SW 1271 (cell line): ENCODE measurements at regions not wholly inside any gene's neighbourhood (a gene's known extent, or its start where the extent isn't known, plus 50 kb on each side); places are given as distances from the start of the nearest gene placed in this dataset.

ENCODE experiments used
- DNase-seq, 2 experiments: peaks; one replicate each; lab custom pipeline; 2025; lab: John Stamatoyannopoulos, UW

DNA sequence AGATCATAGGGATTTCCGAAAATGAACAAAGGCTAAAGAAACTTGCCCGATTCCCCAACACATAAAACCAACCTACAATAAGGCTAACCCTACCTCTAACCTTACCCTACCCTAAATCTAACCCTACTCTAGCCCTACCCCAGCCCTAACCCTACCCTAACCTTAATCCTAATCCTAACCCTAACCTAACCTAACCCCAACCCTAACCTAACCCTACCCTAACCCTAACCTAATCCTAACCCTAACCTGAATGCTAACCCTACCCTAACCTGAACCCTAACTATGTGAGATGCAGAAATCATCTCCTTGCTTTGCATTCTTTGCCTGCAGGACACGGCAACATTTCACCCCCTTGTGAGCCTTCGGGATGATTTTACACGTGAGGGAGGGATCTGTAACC lies 67.6 kb upstream of the SOX1 start:
- DNase-seq: no peak

DNA sequence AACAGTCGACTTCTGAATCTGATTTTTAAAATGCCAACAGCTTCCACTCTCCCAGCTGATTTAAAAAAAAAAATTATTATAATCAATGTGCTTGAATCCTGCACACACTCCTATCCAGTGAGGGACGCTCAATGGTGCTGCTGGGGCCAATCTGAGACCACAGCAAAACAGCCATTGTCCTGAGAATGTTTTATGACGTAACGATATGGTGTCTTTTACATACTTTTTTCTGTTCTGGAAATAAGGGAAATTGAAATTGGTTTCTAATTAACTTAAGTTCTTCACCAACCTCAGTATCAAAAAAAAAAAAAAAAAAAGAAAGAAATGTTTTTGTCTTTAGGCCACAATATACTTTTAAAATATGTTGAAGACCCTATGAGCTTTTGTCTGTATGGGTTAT lies 66.1 kb upstream of the SOX1 start:
- DNase-seq: no peak

DNA sequence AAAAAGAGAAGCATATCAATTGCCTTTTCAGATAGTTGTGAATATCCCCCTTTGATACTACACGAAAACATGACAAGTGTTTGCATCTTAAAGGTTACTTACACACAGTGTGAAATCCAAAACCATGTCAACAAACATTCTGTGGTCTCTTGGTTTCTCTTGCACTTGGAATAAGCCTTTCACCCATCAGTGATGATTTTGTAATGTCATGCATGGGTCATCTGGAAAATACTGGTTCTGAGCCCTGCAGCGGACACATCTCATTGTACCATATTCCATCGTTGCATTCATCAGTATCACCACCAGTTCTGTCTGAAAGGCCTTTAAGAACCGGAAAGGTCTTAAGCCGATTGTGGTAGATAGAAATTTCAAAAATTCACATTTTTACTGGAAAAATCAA lies 65.4 kb upstream of the SOX1 start:
- DNase-seq: no peak

DNA sequence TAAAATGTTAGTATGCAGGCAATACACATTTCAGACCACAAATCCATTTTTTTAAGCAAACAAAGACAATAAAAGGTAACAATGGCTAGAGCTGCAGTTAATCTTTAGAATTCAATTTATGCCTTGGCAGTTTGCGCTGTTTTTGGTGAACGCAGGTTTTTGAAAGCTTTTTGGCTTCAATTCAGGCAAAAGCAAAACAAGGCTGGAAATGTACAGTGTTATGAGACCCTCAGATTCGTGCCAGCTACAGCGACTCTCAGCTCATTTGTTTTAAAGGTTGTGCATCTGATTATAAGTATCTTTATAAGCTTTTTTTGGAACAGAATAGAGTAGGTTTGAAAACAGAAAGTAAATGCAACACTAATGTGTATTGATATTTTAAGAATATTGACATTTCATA lies 63.6 kb upstream of the SOX1 start:
- DNase-seq: no peak

DNA sequence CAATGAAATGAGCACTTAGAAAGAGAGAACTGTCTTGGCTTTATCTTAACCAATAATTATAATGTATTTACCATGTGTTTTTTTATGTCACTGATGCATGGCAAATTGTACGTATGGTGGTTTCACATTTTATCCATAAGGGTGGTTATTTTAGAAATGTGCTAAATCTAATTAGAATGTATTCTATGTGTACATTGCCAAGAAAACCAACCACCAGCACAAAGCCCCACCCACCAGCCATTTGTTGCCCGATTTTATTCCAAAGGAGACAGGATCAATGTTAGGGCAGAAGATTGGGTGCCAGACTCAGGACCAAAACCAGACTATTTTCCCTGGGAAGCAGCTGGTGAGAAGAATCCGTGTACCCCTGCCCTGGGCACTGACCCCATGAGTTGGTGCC lies 63.0 kb upstream of the SOX1 start:
- DNase-seq: no peak

DNA sequence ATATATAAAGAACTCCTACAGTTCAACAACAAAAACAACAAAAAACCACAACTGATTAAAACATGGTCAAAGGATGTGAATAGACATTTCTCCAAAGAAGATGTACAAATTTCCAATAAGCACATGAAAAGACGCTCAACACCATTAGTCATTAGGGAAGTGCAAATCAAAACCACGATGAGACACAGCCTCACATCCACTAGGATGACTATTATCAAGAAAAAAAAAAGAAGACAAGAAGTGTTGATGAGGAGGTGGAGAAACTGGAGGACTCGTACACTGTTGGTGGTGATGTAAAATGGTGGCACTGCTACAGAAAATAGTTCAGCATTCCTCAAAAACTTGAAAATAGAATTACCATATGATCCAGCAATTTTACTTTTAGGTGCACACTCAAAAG lies 61.0 kb upstream of the SOX1 start:
- DNase-seq: no peak

DNA sequence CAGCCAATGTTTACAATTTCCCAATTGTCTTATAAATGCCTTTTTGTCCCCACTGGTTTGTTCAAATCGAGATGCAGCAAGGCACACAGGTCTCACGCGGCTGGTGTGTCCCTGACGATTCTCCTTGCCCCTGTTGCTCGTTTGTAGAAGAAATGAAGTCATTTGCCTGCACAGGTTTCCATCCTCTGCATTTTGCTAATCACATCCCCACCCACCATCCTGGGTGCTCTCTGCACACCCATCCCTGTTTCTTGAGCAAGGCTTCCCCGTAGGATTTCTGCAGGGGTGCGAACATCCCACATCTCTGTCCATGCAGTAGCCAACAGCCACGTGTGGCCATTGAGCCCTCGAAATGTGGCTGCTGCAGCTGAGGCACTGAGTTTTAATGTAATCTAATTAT lies 59.8 kb upstream of the SOX1 start:
- DNase-seq: no peak

DNA sequence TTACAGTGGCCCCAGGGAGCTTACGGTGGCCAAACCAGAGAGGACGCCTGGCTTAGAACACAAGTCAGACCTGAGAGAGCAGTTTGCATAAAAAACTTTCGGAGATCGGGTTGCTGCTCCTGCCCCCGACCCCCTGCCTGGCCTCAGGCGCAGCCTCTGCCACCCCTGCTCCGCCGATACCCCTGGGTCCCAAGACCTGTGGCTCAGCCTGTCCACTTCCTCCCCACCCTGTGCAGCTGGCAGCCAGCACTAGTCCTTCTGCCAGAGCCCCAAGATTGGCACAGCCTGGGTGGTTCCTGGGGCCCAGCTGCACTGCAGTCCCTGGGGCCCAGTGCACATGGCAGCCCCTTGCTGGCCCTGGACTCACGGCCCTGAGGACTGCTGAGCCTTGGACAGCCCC lies 56.2 kb upstream of the SOX1 start:
- no peak for DNase-seq

DNA sequence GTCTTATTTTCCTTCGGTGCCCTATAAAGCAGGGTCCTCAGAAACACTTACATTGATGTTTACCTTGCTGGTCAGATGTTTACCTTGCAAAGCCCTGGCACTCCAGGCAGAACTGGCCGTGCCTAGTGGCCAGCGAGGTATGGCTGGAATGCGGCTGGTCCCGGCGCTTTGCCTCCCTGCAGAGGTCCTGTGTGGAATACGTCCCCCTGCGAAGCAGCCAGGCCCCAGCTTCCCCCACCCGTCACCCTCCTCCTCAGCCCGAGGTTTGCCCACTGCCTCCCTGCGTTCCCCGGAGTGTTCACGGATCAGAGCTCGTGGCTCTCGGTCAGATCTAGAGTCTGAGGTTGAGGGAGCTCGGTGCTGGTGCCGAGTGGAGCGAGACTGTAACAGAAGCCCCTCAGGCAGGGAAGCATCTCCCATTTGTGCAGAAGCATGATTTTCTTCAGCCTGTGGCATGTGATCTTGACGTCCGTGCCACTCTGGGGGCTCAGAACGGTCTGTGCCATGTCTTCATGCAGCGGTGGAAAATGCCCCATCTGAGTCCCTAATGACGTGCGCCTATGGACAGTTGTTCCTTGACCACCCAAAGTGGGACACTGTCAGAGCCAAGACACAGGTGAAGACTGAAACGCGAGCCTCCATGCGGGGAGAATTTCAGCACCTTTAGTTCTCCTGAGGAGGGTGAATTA lies 54.8 kb upstream of the SOX1 start:
- no peak for DNase-seq

DNA sequence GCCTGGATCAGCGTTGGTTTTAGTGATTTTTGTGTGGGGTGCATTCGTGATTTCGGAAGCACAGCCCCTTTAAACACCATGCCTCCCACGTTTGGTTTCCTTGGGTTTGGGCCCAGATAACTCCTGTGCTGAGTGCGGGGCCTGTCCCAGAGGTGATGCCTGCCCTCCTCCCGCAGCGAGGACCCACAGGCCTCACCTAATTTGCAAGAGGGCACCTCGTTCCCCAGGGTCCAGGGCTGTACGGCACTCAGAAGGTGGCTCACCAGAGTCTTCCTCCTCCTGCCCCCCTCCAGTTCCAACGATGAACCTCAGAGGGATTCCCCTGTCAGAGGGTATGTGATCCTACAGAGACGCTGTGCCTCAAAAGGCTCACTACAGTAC lies 54.3 kb upstream of the SOX1 start:
- no peak for DNase-seq

DNA sequence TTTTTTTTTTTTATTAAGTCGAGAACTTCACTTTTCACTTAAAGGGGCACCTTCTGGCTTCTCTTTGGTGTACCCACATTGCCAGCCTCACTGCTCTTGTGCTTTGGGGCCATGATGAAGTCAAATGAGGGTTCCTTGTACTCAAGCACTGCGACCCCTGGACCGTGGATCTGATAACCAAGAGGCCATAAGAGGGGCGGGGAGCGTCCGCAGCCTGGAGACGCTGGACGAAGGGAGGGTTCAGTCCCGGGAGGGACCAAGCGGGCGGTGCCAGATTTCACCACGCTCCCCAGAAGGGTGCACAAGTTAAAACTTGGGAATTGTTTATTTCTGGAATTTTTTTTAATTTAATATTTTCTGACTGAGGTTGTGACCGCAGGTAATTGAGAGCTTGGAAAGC lies 53.3 kb upstream of the SOX1 start:
- DNase-seq: no peak

DNA sequence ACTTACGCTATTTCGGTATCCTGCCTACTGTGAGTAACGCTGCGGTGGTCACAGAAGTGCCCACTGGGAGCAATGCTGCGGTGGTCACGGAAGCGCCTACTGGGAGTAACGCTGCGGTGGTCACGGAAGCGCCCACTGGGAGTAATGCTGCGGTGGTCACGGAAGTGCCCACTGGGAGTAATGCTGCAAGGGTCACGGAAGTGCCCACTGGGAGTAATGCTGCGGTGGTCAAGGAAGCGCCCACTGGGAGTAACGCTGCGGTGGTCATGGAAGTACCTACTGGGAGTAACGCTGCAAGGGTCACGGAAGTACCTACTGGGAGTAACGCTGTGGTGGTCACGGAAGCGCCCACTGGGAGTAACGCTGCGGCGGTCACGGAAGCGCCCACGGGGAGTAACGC lies 52.1 kb upstream of the SOX1 start:
- no peak for DNase-seq
